ENCODE measurements at regions not wholly inside any gene's neighbourhood (a gene's known extent, or its start where the extent isn't known, plus 50 kb on each side); places are given as distances from the start of the nearest gene placed in this dataset.

DNA sequence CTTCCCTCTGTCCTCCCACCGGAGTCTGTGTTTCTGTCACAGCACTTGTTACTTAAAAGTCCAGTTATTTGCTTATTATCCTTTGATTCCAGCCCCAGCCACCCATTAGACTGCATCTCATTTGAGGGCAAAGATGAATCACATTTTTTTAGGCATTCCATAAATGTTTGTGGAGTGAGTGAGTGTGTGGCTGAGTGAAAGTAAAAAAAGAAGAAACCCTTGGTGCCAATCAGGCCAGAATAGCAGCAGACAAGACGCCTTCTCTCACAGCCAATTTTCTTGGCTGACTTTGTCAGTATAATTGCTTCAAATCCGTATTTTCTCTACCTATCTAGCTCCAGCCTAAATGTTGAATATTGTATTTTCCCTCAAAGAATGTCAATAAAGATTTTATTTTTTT, 613.0 kb upstream of the WWC1 start:
- DNase-seq: no peak

DNA sequence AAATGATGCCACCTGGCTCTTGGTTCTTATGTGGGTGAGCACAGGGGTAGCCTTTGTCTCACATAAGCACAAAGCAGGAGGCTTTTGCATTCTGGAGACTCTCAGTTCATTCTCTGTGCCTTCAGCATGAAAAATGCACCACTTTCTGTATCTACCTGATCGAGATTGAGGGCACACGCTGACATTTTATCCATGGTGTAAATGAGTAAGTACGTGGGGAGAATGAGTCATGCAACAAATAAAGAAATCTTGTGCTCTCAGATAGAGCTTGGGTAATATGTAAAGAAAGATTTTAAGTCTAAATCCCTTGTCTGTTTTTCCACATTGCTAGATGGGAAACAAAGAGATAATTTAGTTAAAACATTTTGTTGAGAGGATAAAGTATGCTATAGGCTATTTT, 607.2 kb upstream of the WWC1 start:
- DNase-seq: no peak

DNA sequence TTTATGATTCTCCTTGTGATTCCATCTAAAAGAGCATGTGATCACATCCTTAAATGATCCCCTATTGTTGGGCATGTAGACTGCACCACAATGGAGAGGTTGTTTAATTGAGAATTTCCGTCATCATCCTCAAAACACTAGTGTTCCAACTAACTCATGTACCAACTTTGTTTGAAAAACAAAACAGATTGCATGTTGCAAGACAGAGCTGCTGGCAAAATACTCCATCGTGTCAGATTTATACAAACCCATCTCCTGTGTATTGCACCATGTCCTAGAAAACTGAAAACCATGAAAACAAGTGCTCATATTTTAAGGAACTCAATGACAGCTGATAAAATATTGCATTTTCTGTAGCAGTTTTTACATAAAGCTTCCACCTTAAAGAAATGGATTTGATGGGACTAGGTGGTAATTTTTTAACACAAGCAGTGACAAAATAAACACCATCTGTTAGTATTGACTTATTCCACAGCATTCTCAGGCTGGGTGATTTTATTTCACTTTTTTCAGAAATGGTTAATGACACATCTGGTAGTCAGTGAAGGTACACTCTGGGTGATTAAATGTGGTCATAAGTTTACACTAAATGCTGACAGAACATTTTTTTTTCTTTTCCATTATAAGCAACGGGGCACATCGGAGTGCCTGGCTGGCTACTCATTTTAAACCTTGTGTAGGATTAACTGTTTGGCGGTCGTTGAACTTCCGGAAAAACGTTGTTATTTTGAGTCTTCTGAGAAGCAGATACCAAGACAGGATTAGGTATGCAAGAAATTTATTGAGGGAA, 602.9 kb upstream of the WWC1 start:
- no peak for DNase-seq

DNA sequence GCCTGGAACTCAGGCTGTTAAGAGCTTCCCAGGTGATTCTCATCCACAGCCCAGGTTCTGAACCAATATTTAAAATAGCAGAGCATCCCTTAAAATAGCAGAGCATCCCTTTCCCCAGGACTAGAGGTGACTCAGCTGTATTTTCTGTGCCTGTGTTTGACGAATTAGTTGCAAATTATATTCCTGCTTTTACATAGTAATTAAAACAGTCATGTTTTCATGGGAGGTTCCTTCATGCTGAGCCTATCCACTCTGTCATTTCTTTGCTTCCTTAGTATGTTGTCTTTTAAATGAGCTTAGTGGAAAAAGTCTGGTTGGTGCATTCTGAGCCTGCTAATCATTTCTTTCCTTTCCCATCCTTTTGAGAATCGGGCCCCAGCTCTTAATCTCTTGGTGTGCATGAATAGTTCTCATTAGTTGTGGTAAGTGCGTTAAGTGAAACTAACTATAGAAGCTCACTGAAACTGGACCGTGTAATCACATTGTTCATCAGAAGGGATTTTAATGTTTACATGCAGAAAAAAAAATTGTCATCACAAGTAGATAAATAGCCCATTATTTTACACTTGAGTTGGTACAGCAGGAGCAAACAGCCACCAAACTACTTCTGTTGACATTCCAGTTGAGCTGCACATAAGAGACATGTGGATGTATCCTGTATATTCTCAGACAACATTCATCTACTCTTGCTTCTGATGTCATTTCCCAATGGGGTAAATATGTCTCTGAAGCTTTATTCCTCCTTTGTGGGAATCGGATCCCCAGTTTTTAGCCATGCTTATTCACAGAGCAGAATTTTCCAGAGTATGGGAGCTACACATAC, 596.9 kb upstream of the WWC1 start:
- DNase-seq: no peak

DNA sequence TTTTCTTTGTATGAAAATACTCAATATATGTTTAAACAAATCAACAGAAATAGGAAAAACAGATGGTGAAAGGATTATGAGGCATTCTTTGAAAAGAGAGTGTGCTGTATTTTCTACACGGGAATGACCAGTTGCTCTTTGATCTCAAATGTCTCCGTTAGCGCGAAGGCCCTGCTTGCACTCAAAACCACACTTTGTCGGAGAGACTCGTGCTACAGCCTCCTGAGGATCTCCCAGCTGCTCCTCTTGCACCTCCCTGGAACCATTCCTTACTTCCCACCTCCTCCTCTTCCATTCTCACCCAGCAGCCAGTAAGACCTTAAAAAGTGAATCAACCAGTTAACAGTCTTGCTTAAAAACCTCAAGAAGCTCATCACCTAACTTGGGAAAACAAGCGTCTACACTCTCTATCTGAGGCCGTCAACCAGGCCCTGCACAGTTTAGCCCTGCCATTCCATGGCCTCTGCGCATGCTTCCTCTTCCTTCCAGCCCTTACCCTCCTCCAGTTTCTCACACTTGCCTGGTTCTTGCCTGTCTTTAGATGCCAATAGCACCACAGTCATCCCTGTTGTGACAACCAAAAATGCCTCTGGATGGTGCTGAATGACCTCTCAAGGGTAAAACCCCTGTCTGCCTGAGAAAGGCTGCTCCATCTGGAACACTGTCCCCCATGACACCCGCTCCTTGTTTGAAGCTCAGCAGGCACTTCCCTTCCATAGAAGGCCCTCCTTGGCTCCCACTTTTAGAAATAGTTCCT, 594.7 kb upstream of the WWC1 start:
- DNase-seq: no peak

DNA sequence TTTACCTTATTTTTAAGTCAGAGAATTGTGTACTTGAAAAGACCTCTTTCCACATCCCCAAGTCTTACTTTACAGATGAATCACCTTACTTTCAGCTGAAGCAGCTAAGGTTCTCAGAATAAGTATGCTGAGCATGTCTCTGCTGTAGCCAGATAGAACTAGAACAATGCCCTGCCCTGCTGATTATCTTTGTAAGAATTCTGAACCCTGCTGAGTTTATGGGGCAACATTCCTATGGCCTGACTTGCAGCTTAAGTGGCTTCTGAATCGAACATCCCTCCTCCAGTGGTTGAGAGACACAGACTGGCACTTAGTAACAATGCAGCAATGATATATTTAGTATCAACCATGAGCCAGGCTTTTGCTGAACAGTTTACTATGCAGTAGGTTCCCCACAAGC, 592.0 kb upstream of the WWC1 start:
- peak; percentile 63 for DNase-seq

DNA sequence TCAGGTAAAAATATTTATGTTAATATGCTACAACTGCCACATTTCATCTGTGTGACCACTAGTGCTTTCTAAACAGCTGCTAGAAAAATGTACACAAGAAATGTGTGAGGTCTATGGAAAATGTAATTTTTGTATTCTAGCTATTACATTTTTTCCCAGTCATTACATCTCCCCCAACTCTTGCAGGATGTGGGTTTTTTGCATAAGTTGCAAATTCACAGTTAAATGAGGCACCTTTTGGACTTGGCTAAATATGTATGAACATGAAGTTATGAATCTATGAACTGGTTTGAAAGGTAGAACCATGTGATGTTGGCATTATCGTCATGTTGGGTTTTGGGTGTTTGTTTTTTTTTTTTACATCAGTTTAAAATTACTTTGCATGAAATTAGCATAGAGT, 590.4 kb upstream of the WWC1 start:
- peak; percentile 73 for DNase-seq

DNA sequence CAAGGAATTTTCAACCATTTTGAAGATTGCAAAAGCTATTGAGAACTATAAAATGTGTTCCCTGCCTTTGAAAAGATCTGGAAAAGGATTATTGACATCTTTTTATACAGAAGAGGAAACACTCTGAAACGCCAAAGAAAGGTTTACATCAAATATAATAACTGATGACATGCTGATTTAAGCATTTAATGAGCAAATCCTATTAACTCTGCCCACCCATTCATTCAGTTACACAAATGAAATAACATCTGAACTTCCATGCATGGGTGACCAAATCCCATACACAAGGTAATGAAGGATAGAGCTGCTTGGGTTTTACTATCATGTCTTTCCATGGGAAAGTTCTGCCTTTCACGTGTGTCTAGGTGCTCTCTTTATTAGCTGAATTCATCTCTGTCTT, 589.4 kb upstream of the WWC1 start:
- DNase-seq: no peak

DNA sequence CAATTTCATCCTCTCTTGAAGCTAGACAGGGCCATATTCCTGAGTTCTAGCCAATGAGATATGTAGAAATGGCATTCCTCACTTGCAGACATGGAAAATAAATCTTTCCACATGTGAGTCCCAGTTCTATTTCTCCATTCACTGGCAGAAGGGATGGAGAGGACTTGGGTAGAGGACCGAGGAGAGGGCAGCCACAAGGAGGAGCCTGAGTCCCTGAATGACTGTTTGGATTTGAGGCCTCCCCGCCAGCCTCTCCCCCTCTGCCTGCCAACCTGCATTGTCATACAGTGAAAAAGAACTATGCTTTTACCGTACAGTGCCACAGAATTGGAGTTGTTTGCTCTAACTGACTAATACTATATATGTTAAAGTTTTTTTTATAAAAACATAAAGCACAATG, 583.0 kb upstream of the WWC1 start:
- no peak for DNase-seq

DNA sequence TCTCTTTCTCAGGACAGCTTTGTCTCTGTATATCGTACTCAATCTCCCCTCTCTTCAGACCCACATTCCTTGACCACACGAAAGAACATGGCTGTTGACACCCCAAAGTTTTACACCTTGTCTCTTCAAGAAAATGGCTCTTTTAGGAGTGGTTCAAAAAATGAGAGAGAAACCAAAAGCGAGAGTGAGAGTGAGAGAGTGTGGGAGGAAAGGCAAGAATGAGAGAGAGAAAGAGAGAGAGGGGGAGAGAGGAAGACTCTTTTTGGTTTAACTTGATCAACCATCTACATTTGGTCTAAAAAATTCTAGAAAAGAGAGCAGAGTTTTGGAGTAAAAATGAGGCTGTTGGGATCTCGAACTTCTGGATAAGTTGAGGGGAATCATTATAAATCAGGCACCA, 581.8 kb upstream of the WWC1 start:
- no peak for DNase-seq

DNA sequence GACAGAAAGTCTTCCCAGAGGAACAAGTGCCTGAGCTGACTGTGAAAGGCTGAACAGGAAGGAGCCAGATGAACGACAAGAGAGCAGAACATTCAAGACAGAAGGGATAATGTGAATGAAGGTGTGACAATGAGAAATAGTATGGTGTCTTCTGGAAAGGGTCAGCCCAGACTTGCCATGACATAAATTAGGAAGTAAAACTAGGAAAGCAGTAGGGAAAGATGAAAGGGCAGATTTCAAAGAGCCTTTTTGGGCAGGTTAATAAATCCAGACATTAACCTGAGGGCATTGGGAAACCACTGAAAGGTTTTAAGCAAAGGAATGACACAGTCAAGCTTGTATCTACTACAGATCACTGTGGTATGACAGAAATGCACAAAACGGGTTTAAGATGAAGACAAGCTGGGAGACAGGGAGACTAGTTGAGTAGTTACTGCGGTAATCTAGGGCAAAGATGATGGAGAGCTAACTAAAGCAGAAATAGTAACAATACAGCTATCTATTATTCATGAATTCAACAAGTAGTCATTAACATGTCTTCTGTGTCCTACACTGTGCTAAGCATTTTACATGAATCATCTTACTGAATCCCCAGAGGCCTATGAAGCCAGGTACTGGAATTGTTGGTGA, 580.9 kb upstream of the WWC1 start:
- no peak for DNase-seq

DNA sequence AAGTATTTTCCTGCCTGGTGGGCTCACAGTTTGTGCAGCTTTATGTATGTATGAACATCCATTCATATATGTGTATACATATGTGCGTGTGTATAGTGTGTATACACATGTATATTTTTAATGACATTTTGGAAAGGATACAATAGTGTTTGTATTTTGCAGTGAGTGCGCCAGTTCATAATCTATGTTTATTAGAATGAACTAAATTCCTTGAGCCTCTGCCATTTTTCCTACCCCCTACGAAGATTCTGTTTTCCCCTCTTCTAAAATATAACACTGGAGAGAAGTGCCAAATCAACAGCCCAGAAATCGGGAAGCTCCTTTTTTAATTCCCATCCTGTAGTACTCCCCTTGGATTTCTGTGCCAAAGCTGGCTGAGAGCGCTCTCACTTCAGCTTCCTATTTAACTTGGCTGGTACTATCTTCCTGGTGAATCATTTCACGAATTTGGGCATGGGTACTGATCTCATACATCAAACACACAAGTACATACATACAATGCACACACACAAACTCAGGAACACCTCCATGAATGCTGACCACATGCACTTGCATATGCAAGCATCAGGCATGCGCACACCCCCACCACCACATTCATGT, 578.4 kb upstream of the WWC1 start:
- DNase-seq: no peak

DNA sequence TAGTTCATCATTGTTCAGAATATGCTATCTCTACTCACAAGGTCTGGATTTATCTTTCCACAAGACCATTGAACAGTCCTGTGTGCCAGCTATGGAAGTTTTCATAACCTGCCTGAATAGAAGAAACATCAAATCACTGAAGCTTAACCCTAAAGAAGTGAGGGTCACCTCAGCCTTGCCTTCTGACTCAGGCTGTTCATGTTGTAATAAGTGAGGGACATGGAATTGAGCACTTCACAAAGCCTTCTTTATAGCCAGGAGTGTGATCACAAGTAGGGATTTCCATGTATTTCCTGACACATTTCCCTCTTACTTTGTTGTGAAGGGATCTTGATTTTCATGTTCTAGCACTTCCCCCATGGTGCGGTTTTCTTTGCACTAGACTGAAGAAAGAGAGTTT, 577.5 kb upstream of the WWC1 start:
- no peak for DNase-seq

DNA sequence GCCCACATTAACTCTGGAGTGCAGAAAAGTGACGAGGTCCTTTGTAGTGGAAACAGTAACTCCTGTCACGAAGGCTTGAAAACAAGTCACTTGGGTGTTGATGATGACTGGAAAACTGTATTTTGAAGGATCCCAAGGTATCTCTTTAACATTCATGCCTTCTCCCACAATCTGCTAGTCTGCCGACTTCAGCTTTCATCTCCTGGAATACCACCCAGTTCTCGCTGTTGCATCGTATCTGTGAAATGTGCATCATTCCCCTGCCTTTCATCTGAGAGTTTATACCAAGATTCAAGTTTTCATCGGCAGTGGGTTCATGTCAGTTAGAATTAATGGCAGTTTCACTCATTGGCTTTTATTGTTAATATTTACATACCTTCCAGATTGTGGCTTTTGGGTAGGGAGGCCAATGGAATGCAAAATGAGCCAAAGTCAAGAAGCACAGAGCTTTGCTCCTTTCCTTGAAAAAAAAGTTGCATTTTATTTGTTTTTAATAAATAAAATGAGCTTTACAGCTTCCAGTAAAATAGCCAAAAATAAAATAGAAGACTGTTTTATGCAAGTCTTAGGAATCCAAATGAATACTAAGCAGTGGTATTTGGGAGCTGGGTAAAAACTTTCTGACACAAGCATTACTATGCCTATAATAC, 575.2 kb upstream of the WWC1 start:
- no peak for DNase-seq

DNA sequence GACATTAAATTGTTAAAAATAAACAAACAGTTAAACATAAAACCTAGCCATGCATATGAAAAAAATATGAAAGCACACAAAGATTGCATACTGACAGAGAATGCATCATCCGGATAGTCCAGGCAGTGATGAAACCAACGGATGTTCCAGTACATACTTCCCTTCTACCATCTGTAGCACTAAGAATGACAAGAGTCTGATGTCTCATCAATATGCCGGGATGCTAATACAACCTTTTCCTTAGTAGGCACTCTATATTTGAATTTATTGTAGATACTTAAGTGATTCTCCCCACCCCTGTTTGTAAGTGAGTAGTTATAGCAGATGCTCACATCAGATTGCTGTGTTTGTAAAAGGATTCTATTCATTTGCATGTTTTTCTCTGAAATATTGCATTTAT, 571.2 kb upstream of the WWC1 start:
- DNase-seq: no peak

DNA sequence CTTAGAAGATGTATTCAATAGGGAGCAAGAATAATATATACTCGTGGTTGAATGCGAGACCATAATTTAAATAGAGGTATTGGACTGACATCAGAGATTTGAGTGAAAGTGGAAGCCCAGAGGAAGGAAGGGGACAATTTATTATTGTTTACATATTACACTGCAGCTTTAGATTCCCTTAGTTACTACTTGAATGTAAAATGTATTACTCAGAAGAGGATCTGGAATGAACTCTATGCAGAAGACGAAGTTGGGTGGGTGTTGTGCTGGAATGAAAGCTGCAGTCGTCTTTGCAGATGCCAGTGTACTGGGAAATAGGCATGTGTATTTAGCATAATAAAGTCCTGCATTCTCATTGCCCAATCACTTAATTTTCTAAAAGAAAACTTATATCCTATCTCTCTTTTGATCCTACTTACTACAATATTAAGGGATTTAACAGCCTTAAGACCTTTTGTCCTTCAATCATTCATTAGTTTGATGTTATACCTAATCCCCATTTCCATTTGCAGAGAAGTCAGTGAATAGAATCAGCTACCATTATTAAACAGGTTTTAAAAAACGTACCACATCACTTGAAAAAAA, 570.7 kb upstream of the WWC1 start:
- DNase-seq: no peak

DNA sequence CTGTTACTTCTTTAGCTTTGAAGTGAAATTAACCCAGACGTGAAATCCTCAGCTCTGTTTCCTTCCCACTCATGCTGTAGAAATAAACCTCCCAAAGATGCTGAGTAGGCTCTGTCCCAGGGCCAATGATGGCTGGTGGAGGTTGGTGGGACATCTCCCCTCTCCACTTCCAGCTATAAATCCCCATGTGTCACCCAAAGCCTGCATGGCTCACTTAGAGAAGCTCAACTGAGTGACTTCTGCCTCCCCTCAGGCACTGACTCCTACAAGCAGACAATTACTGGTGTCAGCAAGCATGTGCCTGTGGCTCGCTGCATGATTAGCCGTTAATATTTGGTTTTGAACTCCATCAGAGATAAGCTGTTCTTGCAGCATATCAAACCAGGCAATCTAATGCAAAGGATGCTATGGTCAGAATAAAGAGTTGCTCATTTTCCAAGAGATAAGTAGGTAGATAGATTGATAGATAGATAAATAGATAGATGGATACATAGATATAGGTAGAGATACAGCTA, 569.5 kb upstream of the WWC1 start:
- DNase-seq: no peak

DNA sequence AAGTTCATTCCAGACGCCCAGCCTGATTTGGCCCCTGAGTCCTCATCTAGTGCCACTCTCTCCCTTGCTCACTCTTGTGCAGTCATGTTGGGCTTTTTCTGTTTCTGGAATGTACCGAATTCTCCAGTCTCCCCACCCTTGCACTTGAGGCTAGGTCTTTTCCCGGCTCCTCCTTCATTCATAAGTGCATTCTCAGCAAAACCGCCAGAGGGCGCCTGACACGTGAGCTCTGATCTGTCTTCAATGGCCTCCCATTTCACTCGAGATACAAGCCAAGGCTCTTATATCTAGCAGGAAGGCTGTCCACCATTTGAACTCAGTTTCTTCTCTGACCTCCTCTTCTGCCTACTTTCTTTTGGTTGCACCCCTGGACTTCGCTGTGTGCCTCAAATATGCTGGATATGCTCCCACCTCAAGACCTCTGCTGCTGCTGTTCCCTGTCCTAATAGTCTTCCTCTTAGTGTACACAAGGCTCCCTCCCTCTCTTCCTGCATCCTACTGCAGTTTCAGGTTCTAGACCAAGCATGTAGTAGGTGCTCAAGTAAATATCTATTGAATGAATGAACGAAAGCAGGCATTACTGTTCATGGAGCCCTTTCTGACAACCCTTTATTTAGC, 568.1 kb upstream of the WWC1 start:
- DNase-seq: peak; percentile 38

DNA sequence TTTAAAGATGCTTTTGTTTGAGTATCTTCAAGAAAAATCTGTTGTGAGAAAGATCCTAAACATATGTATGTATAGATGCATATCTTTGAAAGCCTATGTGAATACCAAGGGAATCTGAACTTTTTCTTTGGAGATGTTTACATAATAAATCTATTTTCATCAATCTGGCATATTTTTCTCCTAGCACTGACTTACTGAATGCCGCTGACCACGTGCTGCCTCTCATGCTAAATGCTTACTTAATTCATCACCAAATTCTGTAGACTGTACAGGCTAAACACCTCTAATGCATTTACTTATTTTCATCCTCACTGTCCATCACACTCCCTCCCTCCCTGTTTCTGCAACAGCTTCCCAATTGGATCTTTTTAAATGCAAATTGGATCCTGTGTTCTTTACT, 566.2 kb upstream of the WWC1 start:
- no peak for DNase-seq

DNA sequence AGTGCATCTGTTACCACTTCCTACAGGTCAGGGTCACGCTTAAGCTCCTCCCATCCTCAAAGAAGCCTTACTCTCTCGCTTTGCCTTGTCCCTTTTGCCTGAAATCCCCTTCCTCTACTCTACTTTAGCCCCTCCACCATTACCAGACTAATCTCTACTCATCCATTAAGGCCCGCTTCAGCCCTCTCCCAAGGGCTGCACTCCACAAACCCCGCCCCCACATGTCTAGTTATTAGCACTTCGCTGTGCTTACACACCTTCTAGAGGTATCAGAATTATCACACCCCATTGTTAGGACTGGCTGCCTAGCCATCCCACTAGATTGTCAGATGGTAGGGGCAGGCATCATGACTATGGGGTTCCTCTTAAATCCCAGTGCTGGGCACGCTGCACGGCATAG, 565.7 kb upstream of the WWC1 start:
- DNase-seq: no peak

DNA sequence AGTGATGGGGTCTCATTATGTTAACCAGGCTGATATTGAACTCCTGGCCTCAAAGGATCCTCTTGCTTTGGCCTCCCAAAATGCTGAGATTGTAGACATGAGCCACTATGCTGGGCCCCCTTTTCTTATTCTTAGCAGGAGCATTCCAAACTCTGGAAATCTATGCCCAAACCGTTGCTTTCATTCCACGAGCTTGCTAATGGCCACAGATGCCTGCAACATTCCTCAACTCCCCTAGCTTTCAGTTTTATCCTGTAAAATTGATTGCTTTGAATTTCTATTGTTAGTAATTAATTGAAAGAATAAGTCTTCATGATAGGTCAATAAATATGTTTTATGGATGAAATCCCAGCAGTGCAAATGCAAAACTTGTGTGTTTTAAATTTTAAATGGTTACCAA, 564.8 kb upstream of the WWC1 start:
- no peak for DNase-seq
